K562 (cell line): ENCODE measurements at regions not wholly inside any gene's neighbourhood (a gene's known extent, or its start where the extent isn't known, plus 50 kb on each side); places are given as distances from the start of the nearest gene placed in this dataset.

Experiments
- ATAC-seq: fragments of 200-7000 bp; cut with Tn5 transposase; 3 replicates; pipeline ENCODE4 v1.9.1; 2020; ENCODE audit warnings: moderate library complexity
- BruUV-seq: library from RNA; stranded (reverse); fragments of 400-500 nt; replicated peaks from 2 replicates; lab custom pipeline; 2021; lab: Mats Ljungman, UMichigan
- CTCF ChIA-PET: fragments of 300-600 bp; formaldehyde crosslinking; extraction: SDS; loops from one replicate; lab custom pipeline; 2021; ENCODE audit warnings: low intra/inter-chr PET ratio; lab: Yijun Ruan, JAX
- POLR2A ChIA-PET: fragments of 300-600, 350-650 bp; sonication (Branson Sonifier 250); formaldehyde crosslinking; extraction: SDS; loops from one replicate; lab custom pipeline; 2021; ENCODE audit warnings: antibody characterized with exemption, inconsistent platforms; lab: Yijun Ruan, JAX
- DNase-seq, 4 experiments: peaks; one replicate each; pipeline versions ENCODE4 v3.0.0 to v3.0.0-alpha.2; 2011 to 2018; ENCODE audit warnings: low spot score in 3 of 4, mixed read lengths in 3 of 4; ENCODE audit errors: extremely low read depth in 1 of 4
- FAIRE-seq: peaks from 2 replicates; lab custom pipeline; 2011; peaks lifted over from hg19 to GRCh38; lab: Jason Lieb, UNC
- H2AFZ ChIP-seq: 2 replicates; pipeline ENCODE4 v1.6.0; 2011; ENCODE audit warnings: low read depth, low read length, control low read depth, inconsistent platforms
- H3K27ac ChIP-seq: fragments of 200-600 bp; 3 replicates; pipeline ENCODE4 v1.8.0; 2011; ENCODE audit warnings: low read depth, mild to moderate bottlenecking, control low read depth, inconsistent platforms, low read length, moderate library complexity, mixed read lengths; ENCODE audit errors: extremely low read depth
- H3K27me3 ChIP-seq, 2 experiments: fragments of 300-600 bp in 1 of 2; 2 replicates in 1 of 2; 3 replicates in 1 of 2; pipeline versions ENCODE4 v1.6.0 to v1.8.0; 2011; ENCODE audit warnings: inconsistent platforms in 2 of 2, low read length in 2 of 2, mild to moderate bottlenecking in 1 of 2, mixed read lengths in 1 of 2, moderate library complexity in 1 of 2; ENCODE audit not compliant: control insufficient read depth in 2 of 2, insufficient read depth in 2 of 2
- H3K36me3 ChIP-seq: fragments of 300-600 bp; 3 replicates; pipeline ENCODE4 v1.8.0; 2011; ENCODE audit warnings: mild to moderate bottlenecking, low read length, inconsistent platforms; ENCODE audit not compliant: control insufficient read depth, insufficient read depth
- H3K4me1 ChIP-seq, 2 experiments: fragments of 200-600 bp in 1 of 2; replicated peaks in 1 of 2; 2 replicates in 1 of 2; 3 replicates in 1 of 2; pipeline versions ENCODE4 v1.5.1 to v1.8.0; 2011; ENCODE audit warnings: inconsistent platforms in 2 of 2, low read length in 2 of 2, mild to moderate bottlenecking in 1 of 2, mixed read lengths in 1 of 2, moderate library complexity in 1 of 2; ENCODE audit not compliant: control insufficient read depth in 2 of 2, insufficient read depth in 2 of 2
- H3K4me2 ChIP-seq: 2 replicates; pipeline ENCODE4 v1.6.1; 2011; ENCODE audit warnings: low read length, control low read depth, inconsistent platforms, mixed read lengths; ENCODE audit not compliant: insufficient read depth
- H3K4me3 ChIP-seq: fragments of 200-600 bp; sonication (generic), shearing (Covaris generic); 2 replicates; pipeline ENCODE4 v1.5.1; 2016; ENCODE audit warnings: control low read depth, inconsistent platforms
- H3K79me2 ChIP-seq: fragments of 200-600 bp; 3 replicates; pipeline ENCODE4 v1.8.0; 2011; ENCODE audit warnings: low read length, inconsistent platforms; ENCODE audit not compliant: control insufficient read depth, insufficient read depth
- H3K9ac ChIP-seq, 2 experiments: 2 replicates each; pipeline versions ENCODE4 v1.6.0 to v1.6.1; 2011; ENCODE audit warnings: low read depth in 2 of 2, low read length in 2 of 2, control low read depth in 1 of 2, inconsistent platforms in 1 of 2, mild to moderate bottlenecking in 1 of 2, mixed read lengths in 1 of 2; ENCODE audit not compliant: insufficient read depth in 1 of 2
- H3K9me1 ChIP-seq: one replicate; pipeline ENCODE4 v1.6.0; 2011; ENCODE audit warnings: inconsistent platforms, mild to moderate bottlenecking, low read length, moderate library complexity; ENCODE audit not compliant: control insufficient read depth, insufficient read depth
- H3K9me3 ChIP-seq: replicated peaks from 2 replicates; pipeline ENCODE4 v1.5.1; 2011; ENCODE audit warnings: low read depth, low read length, inconsistent platforms; ENCODE audit not compliant: control insufficient read depth, insufficient read depth
- H4K20me1 ChIP-seq: replicated peaks from 2 replicates; pipeline ENCODE4 v1.6.1; 2011; ENCODE audit warnings: low read length, inconsistent platforms, mixed read lengths; ENCODE audit not compliant: control insufficient read depth, insufficient read depth
- C11orf30 ChIP-seq: fragments of 450-650 bp; IDR thresholded peaks from 2 replicates; pipeline ENCODE4 v1.6.1; 2016; ENCODE audit warnings: low read depth, mild to moderate bottlenecking
- CAMTA2 ChIP-seq: fragments of 250-450 bp; sonication (Bioruptor Pico); conservative IDR thresholded peaks from 2 replicates; pipeline ENCODE4 v1.5.1; 2022
- HDAC1 ChIP-seq, 2 experiments: fragments of 450-650 bp; IDR thresholded peaks; 2 replicates each; pipeline ENCODE4 v1.6.1; 2016 to 2017; ENCODE audit warnings: inconsistent platforms in 1 of 2, mild to moderate bottlenecking in 1 of 2, moderate library complexity in 1 of 2
- KDM4B ChIP-seq, 2 experiments: fragments of 450-650 bp in 1 of 2; sonication (generic) in 1 of 2; IDR thresholded peaks; 2 replicates each; pipeline ENCODE4 v1.6.1; 2016 to 2017; ENCODE audit warnings: borderline replicate concordance in 2 of 2, antibody characterized with exemption in 1 of 2, low read depth in 1 of 2, mild to moderate bottlenecking in 1 of 2
- NFIC ChIP-seq: fragments of 450-650 bp; IDR thresholded peaks from 2 replicates; pipeline ENCODE4 v1.6.1; 2017; ENCODE audit warnings: mild to moderate bottlenecking, inconsistent platforms
- SREBF2 ChIP-seq: sonication (generic); formaldehyde crosslinking; IDR thresholded peaks from 2 replicates; pipeline ENCODE4 v1.4.0; 2020; ENCODE audit warnings: mild to moderate bottlenecking, missing genetic modification reagents
- STAT5B ChIP-seq: fragments of 250-450 bp; sonication (Bioruptor Pico); IDR thresholded peaks from 2 replicates; pipeline ENCODE4 v1.8.0; 2021; ENCODE audit warnings: mild to moderate bottlenecking, inconsistent platforms
- ZFP36 ChIP-seq: fragments of 150-350 bp; IDR thresholded peaks from 2 replicates; pipeline ENCODE4 v1.6.1; 2018; ENCODE audit warnings: low read length, low read depth; ENCODE audit not compliant: partially characterized antibody
- ZNF197 ChIP-seq: fragments of 200-800 bp; sonication (Bioruptor generic); IDR thresholded peaks from 2 replicates; pipeline ENCODE4 v1.6.1; 2016; ENCODE audit warnings: low read depth, missing genetic modification characterization, missing compliant biosample characterization
- ZNF699 ChIP-seq: fragments of 250-450 bp; sonication (Bioruptor Pico); IDR thresholded peaks from 2 replicates; pipeline ENCODE4 v1.8.0; 2021; ENCODE audit warnings: mild to moderate bottlenecking, moderate library complexity; ENCODE audit not compliant: insufficient replicate concordance
- WGBS: fragments of 100-300 bp; shearing (Covaris generic); methylation state at CpG from one replicate; pipeline ENCODE4 v1.1.6; 2016; ENCODE audit warnings: low coverage, mixed read lengths; ENCODE audit not compliant: insufficient coverage; ENCODE audit errors: missing lambda C conversion rate; 5-methylcytosine and 5-hydroxymethylcytosine counted together
- in situ Hi-C: fragments of 300-500 bp; cut with MboI; formaldehyde crosslinking; loops from 4 replicates; pipeline ENCODE4 v1.15.0; 2018; ENCODE audit warnings: inconsistent platforms, mixed read lengths
- intact Hi-C: fragments of 100-400 bp; cut with micrococcal nuclease; formaldehyde crosslinking; loops from 2 replicates; pipeline ENCODE4 v1.14.2; 2022

- DNase-seq (no peak), ATAC-seq (no peak), FAIRE-seq (no peak)
- Histone ChIP-seq H3K4me2 (no peak overlapping the region), H3K9me1 (no peaks in the 10 kb centered on the region), H4K20me1 (no peaks in the 10 kb centered on the region), H3K9me3 (no peaks in the 10 kb centered on the region), H3K27me3 (peaks cover 16 to 28% of the 10 kb centered on the region in 2 experiments; a peak in 4 of 5 replicates), H3K27ac (no peak overlapping the region), H2AFZ (no peak overlapping the region), H3K79me2 (no peaks in the 10 kb centered on the region), H3K4me1 (no peaks in the 10 kb centered on the region), H3K4me3 (no peak overlapping the region), H3K36me3 (no peaks in the 10 kb centered on the region), H3K9ac (no peak overlapping the region)
- WGBS: 2% methylated on average over 9 of the region's 9 CpGs
- TF ChIP-seq HDAC1 (IDR thresholded peaks at IDR 0.05) (no peak), NFIC (0 out of 2 replicates have a peak, but pooled peaks have one; percentile 8)
- intact Hi-C loops: no loop called here
- BruUV-seq: no TSS peak
- in situ Hi-C loops: no loop called here
- CTCF ChIA-PET: no interaction called here
- POLR2A ChIA-PET: interaction anchor here (0.7 to 0.8 kb wide), 2 partner anchors 14 to 230 kb away, joined by 3 to 4 read pairs; no protein-coding TSS in a partner anchor
These were observed 154.8 kb upstream of the FHL2 start for GRCh38 chr2:105553538-105554196.

GRCh38 chr2:105546628-105546974 is 147.8 kb upstream of the FHL2 start:
- no peak overlapping the region for H3K4me3 ChIP-seq
- H3K36me3 ChIP-seq: no peaks in the 10 kb centered on the region
- intact Hi-C loops (no loop called here), in situ Hi-C loops (loop anchor here (25.0 kb wide), 1 partner anchor 434 kb away; no protein-coding TSS in a partner anchor)
- DNase-seq: no peak
- ChIA-PET POLR2A (interaction anchor here (0.7 to 1.0 kb wide), 2 partner anchors 11 to 27 kb away, joined by 3 read pairs; no protein-coding TSS in a partner anchor), CTCF (interaction anchor here (1.9 kb wide), 1 partner anchor 176 kb away, joined by 11 read pairs; no protein-coding TSS in a partner anchor)
- TF ChIP-seq STAT5B (CRISPR knock-in tag) (no peak), ZNF197 (no peak), ZFP36 (no peak), KDM4B (IDR thresholded peaks at IDR 0.05; ENCODE audit: borderline replicate concordance in 2 of 2, low read depth in 1 of 2) (no peak), ZNF699 (CRISPR knock-in tag) (no peak), CAMTA2 (CRISPR knock-in tag) (no peak), C11orf30 (no peak), SREBF2 (CRISPR knock-in tag) (no peak)
- no peak; the same call in 2 of the 3 replicates for ATAC-seq
- H3K9me1 ChIP-seq: no peaks in the 10 kb centered on the region
- H3K4me1 ChIP-seq: no peaks in the 10 kb centered on the region
- H3K9me3 ChIP-seq: no peaks in the 10 kb centered on the region
- BruUV-seq: no TSS peak
- no peak overlapping the region for H3K27ac ChIP-seq
- peaks cover 22 to 45% of the 10 kb centered on the region in 2 experiments for H3K27me3 ChIP-seq
- H3K4me2 ChIP-seq: no peak overlapping the region
- no peak overlapping the region for H3K9ac ChIP-seq
- 0% methylated on average over 6 of the region's 6 CpGs for WGBS
- H4K20me1 ChIP-seq: no peaks in the 10 kb centered on the region
- no peaks in the 10 kb centered on the region for H3K79me2 ChIP-seq
- no peak overlapping the region for H2AFZ ChIP-seq
- no peak for FAIRE-seq
